ENCODE measurements at regions not wholly inside any gene's neighbourhood (a gene's known extent, or its start where the extent isn't known, plus 50 kb on each side); places are given as distances from the start of the nearest gene placed in this dataset.
"Not testable (repeated sequence)": the region's sequence is repeated elsewhere in the genome, so short reads cannot be mapped to it uniquely, and the experiment has no call there.

GRCh38 chr2:88999365-88999764 lies 307.9 kb downstream of the RPIA start:
- WGBS, result 89% methylated on average over 10 of the region's 10 CpGs
- intact Hi-C loops (cut with DNase I), result no loop called here
- Histone ChIP-seq H3K27me3 (no peaks in the 10 kb centered on the region), H3K4me1 (no peaks in the 10 kb centered on the region), H3K27ac (replicated peaks in 1 of 4) (no peak overlapping the region), H3K36me3 (no peaks in the 10 kb centered on the region), H3K4me3 (no peak overlapping the region), H3K9me3 (no peaks in the 10 kb centered on the region)
- no peak for TF ChIP-seq EP300 (IDR thresholded peaks at IDR 0.05)
- no peak for TF ChIP-seq POLR2AphosphoS5 (IDR thresholded peaks at IDR 0.05)
- TF ChIP-seq POLR2A (IDR thresholded peaks at IDR 0.05; ENCODE audit: low read depth), result no peak
- TF ChIP-seq, protein P1, sequence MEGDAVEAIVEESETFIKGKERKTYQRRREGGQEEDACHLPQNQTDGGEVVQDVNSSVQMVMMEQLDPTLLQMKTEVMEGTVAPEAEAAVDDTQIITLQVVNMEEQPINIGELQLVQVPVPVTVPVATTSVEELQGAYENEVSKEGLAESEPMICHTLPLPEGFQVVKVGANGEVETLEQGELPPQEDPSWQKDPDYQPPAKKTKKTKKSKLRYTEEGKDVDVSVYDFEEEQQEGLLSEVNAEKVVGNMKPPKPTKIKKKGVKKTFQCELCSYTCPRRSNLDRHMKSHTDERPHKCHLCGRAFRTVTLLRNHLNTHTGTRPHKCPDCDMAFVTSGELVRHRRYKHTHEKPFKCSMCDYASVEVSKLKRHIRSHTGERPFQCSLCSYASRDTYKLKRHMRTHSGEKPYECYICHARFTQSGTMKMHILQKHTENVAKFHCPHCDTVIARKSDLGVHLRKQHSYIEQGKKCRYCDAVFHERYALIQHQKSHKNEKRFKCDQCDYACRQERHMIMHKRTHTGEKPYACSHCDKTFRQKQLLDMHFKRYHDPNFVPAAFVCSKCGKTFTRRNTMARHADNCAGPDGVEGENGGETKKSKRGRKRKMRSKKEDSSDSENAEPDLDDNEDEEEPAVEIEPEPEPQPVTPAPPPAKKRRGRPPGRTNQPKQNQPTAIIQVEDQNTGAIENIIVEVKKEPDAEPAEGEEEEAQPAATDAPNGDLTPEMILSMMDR (IDR thresholded peaks at IDR 0.05), result no peak
- DNase-seq (ENCODE audit: extremely low spot score), result no peak

DNA sequence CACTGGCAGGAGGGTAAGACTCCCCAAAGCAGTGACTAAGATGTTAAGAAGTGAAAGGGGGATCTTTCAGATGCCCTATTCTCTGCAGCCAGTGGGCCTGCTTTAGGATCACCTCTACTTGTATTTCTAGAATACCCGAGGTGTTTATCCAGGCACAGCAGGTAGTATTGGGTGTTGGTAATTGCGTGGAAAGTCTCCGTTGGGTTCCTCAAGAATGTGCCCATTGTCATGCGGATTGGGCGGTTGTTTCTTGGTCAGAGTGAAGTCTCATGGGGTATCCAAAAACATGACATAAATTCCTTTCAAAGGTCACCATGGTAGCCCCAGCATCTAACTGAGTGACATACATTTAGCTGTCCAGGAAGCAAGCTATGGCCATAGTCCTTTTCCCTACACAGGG lies 308.8 kb downstream of the RPIA start:
- DNase-seq (ENCODE audit: extremely low spot score), result no peak

GRCh38 chr2:89004238-89004637 lies 312.8 kb downstream of the RPIA start:
- intact Hi-C loops (cut with DNase I), result not testable (repeated sequence)

More for the DNA sequence above, 308.8 kb downstream of the RPIA start:
- H3K36me3 ChIP-seq, result no peaks in the 10 kb centered on the region
- WGBS, result 74% methylated on average over 5 of the region's 5 CpGs
- intact Hi-C loops (cut with DNase I), result no loop called here
- H3K4me3 ChIP-seq, result no peak overlapping the region
- no peak for TF ChIP-seq POLR2A (IDR thresholded peaks at IDR 0.05; ENCODE audit: low read depth)
- TF ChIP-seq POLR2AphosphoS5 (IDR thresholded peaks at IDR 0.05), result no peak
- TF ChIP-seq EP300 (IDR thresholded peaks at IDR 0.05), result no peak
- TF ChIP-seq, protein P1 (IDR thresholded peaks at IDR 0.05), result no peak
- H3K27ac ChIP-seq (replicated peaks in 1 of 4), result no peak overlapping the region
- no peaks in the 10 kb centered on the region for H3K27me3 ChIP-seq
- no peaks in the 10 kb centered on the region for H3K9me3 ChIP-seq
- no peaks in the 10 kb centered on the region for H3K4me1 ChIP-seq

GRCh38 chr2:89020566-89020965 lies 329.1 kb downstream of the RPIA start:
- H3K27ac ChIP-seq (replicated peaks in 1 of 4); H3K4me3 ChIP-seq; H3K27me3 ChIP-seq; intact Hi-C loops (cut with DNase I); H3K9me3 ChIP-seq; H3K36me3 ChIP-seq; H3K4me1 ChIP-seq; DNase-seq (ENCODE audit: extremely low spot score): not testable (repeated sequence)
- 63% methylated on average over 4 of the region's 4 CpGs for WGBS

More at GRCh38 chr2:89004238-89004637, 312.8 kb downstream of the RPIA start:
- not testable (repeated sequence) for H3K36me3 ChIP-seq; H3K9me3 ChIP-seq; H3K4me3 ChIP-seq; H3K27ac ChIP-seq (replicated peaks in 1 of 4); H3K4me1 ChIP-seq; DNase-seq (ENCODE audit: extremely low spot score); H3K27me3 ChIP-seq
- 63% methylated on average over 1 of the region's 1 CpG for WGBS

DNA sequence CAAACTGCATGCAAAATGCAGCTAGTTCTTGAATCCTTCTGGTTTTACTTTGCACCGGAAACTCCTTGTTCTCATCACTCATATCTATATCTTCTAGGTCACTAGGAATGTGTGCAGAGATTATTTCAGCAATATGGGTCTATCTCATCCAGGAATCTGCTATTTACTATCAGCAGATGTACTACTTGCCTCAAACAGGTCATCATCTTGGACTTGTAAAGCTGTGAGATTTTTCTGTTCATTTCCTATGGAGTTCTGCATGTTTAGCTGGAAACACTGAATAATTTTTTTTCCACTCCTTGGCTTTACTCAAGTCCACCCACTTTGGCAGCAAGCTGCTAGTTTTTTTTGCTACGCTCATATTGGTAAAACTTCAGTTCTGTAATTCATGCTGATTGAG lies 334.8 kb downstream of the RPIA start:
- H3K9me3 ChIP-seq; H3K4me1 ChIP-seq; H3K27ac ChIP-seq (replicated peaks in 1 of 4); intact Hi-C loops (cut with DNase I); H3K36me3 ChIP-seq; H3K4me3 ChIP-seq; DNase-seq (ENCODE audit: extremely low spot score); H3K27me3 ChIP-seq: not testable (repeated sequence)
- 87% methylated on average over 2 of the region's 2 CpGs for WGBS

DNA sequence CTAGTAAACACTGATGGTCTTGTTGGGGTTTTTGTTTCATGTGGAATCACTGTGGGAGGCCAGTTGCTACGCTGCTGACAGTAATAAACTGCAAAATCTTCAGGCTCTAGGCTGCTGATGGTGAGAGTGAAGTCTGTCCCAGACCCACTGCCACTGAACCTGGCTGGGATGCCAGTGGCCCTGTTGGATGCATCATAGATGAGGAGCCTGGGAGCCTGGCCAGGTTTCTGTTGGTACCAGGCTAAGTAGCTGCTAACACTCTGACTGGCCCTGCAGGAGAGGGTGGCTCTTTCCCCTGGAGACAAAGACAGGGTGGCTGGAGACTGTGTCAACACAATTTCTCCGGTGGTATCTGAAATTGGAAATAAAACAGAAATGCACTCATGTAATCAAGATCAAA lies 335.6 kb downstream of the RPIA start:
- WGBS, result 63% methylated on average over 2 of the region's 2 CpGs
- H3K27me3 ChIP-seq; intact Hi-C loops (cut with DNase I); H3K4me3 ChIP-seq; H3K27ac ChIP-seq (replicated peaks in 1 of 4); H3K4me1 ChIP-seq; H3K9me3 ChIP-seq; H3K36me3 ChIP-seq; DNase-seq (ENCODE audit: extremely low spot score): not testable (repeated sequence)

GRCh38 chr2:89027536-89027935 lies 336.1 kb downstream of the RPIA start:
- H3K4me1 ChIP-seq; H3K27ac ChIP-seq (replicated peaks in 1 of 4); DNase-seq (ENCODE audit: extremely low spot score); H3K9me3 ChIP-seq; H3K27me3 ChIP-seq; H3K4me3 ChIP-seq; intact Hi-C loops (cut with DNase I); H3K36me3 ChIP-seq: not testable (repeated sequence)
- 63% methylated on average over 1 of the region's 1 CpG for WGBS

- H3K36me3 ChIP-seq; H3K9me3 ChIP-seq; H3K27ac ChIP-seq (replicated peaks in 1 of 4); intact Hi-C loops (cut with DNase I); H3K27me3 ChIP-seq; H3K4me1 ChIP-seq; H3K4me3 ChIP-seq; DNase-seq (ENCODE audit: extremely low spot score): not testable (repeated sequence)
- WGBS, result 50% methylated on average over 3 of the region's 4 CpGs
These were observed 337.8 kb downstream of the RPIA start for GRCh38 chr2:89029257-89029656.
